PC-9 (cell line): ENCODE measurements at regions not wholly inside any gene's neighbourhood (a gene's known extent, or its start where the extent isn't known, plus 50 kb on each side); places are given as distances from the start of the nearest gene placed in this dataset.

Source experiments
- EZH2 ChIP-seq: fragments of 200-600 bp; sonication (generic); IDR thresholded peaks from 2 replicates; pipeline ENCODE4 v1.8.0; 2017; ENCODE audit warnings: antibody characterized with exemption, low read depth
- TF ChIP-seq, protein P1 (sequence below): fragments of 200-600 bp; sonication (generic); conservative IDR thresholded peaks from 2 replicates; pipeline ENCODE4 v1.6.1; 2017; ENCODE audit warnings: mixed run types, antibody characterized with exemption, mild to moderate bottlenecking, moderate library complexity

DNA sequence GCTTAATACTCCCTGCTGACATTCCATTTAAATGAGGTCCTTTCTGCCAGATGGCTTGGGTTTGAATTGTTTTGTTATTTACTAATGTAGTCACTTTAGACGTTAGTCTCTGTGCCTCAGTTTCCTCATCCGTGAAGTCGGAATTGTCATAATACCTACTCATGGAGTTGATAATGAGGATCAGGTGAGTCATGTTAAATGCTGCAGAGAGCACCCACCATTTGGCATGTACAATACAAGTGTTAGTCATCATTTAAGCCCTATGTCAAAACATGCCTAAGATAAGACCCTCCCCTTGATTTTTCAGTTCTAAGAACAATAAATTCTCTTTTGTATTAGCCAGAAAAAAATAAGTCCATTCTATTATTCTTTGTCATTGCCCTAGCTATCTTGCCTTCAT, 534.8 kb upstream of the HTR2C start:
- TF ChIP-seq, protein P1, sequence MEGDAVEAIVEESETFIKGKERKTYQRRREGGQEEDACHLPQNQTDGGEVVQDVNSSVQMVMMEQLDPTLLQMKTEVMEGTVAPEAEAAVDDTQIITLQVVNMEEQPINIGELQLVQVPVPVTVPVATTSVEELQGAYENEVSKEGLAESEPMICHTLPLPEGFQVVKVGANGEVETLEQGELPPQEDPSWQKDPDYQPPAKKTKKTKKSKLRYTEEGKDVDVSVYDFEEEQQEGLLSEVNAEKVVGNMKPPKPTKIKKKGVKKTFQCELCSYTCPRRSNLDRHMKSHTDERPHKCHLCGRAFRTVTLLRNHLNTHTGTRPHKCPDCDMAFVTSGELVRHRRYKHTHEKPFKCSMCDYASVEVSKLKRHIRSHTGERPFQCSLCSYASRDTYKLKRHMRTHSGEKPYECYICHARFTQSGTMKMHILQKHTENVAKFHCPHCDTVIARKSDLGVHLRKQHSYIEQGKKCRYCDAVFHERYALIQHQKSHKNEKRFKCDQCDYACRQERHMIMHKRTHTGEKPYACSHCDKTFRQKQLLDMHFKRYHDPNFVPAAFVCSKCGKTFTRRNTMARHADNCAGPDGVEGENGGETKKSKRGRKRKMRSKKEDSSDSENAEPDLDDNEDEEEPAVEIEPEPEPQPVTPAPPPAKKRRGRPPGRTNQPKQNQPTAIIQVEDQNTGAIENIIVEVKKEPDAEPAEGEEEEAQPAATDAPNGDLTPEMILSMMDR = no peak
- no peak for TF ChIP-seq EZH2
